Sigmoid colon (tissue), 4 donors: ENCODE measurements at regions not wholly inside any gene's neighbourhood (a gene's known extent, or its start where the extent isn't known, plus 50 kb on each side); places are given as distances from the start of the nearest gene placed in this dataset.

Experiments used
- CTCF ChIP-seq, 4 experiments: fragments of 450-650 bp in 3 of 4; fragments of 200-600 bp in 1 of 4; IDR thresholded peaks; one replicate each; pipeline ENCODE4 v1.5.1; 2016 to 2019; ENCODE audit warnings: antibody characterized with exemption in 4 of 4, mild to moderate bottlenecking in 3 of 4, moderate library complexity in 2 of 4
- POLR2AphosphoS5 ChIP-seq, 4 donors: sonication (generic); formaldehyde crosslinking; IDR thresholded peaks; one replicate each; pipeline ENCODE4 v1.6.1; 2017; ENCODE audit warnings: antibody characterized with exemption in 4 of 4

- TF ChIP-seq CTCF (IDR thresholded peaks at IDR 0.05): no peak
- no peak for TF ChIP-seq POLR2AphosphoS5 (IDR thresholded peaks at IDR 0.05)
Observed at GRCh38 chr17:70479779-70480178, 310.4 kb downstream of the KCNJ2 start.
